Neutrophil (primary cell): ENCODE measurements at regions not wholly inside any gene's neighbourhood (a gene's known extent, or its start where the extent isn't known, plus 50 kb on each side); places are given as distances from the start of the nearest gene placed in this dataset.

Experiments
- H3K27ac ChIP-seq: fragments of 200-600 bp; sonication (generic); 2 replicates; pipeline ENCODE4 v1.5.1; 2016; ENCODE audit warnings: mild to moderate bottlenecking, moderate library complexity
- H3K27me3 ChIP-seq: fragments of 200-600 bp; sonication (generic); 2 replicates; pipeline ENCODE4 v1.6.0; 2016; ENCODE audit warnings: mild to moderate bottlenecking
- H3K36me3 ChIP-seq: fragments of 200-600 bp; sonication (generic); 2 replicates; pipeline ENCODE4 v1.5.1; 2017
- H3K4me1 ChIP-seq, 2 experiments: fragments of 200-600 bp in 1 of 2; sonication (generic) in 1 of 2; 1 replicate in 1 of 2; 2 replicates in 1 of 2; pipeline versions ENCODE4 v1.5.1 to v1.6.1; 2013 to 2016; ENCODE audit warnings: low read depth in 1 of 2, low read length in 1 of 2, mild to moderate bottlenecking in 1 of 2, moderate library complexity in 1 of 2; ENCODE audit not compliant: control insufficient read depth in 1 of 2, insufficient read depth in 1 of 2
- H3K4me3 ChIP-seq, 2 experiments: fragments of 200-600 bp in 1 of 2; sonication (generic) in 1 of 2; 1 replicate in 1 of 2; 2 replicates in 1 of 2; pipeline ENCODE4 v1.5.1; 2013 to 2016; ENCODE audit warnings: low read depth in 1 of 2, low read length in 1 of 2, mild to moderate bottlenecking in 1 of 2, moderate library complexity in 1 of 2
- H3K9me3 ChIP-seq: fragments of 200-600 bp; sonication (generic); 2 replicates; pipeline ENCODE4 v1.5.1; 2016
- TF ChIP-seq, protein P1 (sequence below): fragments of 200-600 bp; sonication (generic); IDR thresholded peaks from 2 replicates; pipeline ENCODE4 v1.5.1; 2016; ENCODE audit warnings: antibody characterized with exemption

DNA sequence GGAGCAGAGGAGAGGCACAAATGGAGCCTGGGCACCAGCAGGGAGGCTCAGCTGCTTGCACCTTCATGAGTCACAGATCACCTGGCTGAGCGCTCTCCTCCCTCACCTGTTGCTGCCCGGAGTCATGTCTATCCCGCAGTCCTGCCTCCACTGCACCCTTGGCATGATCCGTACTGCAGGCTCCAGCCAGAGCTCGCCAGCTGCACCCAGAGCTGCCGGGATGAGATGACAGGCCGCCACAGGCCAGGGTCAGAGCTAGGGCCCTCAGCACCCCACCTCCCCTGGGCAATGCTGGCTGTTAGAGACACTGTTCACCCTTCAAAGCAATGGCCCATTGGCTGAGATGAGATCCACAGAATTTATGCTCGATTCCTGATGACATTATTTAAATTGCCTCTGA is 702.8 kb downstream of the TBC1D22A start:
- TF ChIP-seq, protein P1, sequence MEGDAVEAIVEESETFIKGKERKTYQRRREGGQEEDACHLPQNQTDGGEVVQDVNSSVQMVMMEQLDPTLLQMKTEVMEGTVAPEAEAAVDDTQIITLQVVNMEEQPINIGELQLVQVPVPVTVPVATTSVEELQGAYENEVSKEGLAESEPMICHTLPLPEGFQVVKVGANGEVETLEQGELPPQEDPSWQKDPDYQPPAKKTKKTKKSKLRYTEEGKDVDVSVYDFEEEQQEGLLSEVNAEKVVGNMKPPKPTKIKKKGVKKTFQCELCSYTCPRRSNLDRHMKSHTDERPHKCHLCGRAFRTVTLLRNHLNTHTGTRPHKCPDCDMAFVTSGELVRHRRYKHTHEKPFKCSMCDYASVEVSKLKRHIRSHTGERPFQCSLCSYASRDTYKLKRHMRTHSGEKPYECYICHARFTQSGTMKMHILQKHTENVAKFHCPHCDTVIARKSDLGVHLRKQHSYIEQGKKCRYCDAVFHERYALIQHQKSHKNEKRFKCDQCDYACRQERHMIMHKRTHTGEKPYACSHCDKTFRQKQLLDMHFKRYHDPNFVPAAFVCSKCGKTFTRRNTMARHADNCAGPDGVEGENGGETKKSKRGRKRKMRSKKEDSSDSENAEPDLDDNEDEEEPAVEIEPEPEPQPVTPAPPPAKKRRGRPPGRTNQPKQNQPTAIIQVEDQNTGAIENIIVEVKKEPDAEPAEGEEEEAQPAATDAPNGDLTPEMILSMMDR = no peak
- Histone ChIP-seq H3K27ac (no peak overlapping the region), H3K4me3 (no peak overlapping the region), H3K4me1 (no peaks in the 10 kb centered on the region), H3K9me3 (no peaks in the 10 kb centered on the region), H3K36me3 (no peaks in the 10 kb centered on the region), H3K27me3 (no peaks in the 10 kb centered on the region)

DNA sequence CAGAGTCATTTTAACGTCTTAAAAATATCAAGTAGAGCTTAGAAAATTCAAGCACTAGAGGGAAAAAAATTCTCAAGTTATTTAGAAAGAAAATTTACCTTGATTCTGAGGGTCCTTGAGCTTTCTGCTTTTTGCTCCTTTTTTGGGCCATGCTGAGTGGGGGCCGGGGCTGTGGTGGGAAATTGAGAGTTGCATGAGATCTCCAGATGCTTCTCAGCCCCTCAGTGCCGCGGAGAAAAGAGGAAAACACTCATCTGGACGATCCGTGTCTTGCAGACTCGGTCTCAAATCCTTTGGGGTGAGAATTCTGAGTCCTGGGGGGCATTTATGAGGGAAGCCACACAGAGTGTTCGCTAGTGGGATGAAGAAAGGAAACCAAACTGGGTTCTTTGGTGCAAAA is 700.8 kb downstream of the TBC1D22A start:
- Histone ChIP-seq H3K27me3 (no peaks in the 10 kb centered on the region), H3K36me3 (no peaks in the 10 kb centered on the region), H3K27ac (no peak overlapping the region), H3K4me1 (no peaks in the 10 kb centered on the region), H3K9me3 (no peaks in the 10 kb centered on the region), H3K4me3 (no peak overlapping the region)
- TF ChIP-seq, protein P1 = no peak

DNA sequence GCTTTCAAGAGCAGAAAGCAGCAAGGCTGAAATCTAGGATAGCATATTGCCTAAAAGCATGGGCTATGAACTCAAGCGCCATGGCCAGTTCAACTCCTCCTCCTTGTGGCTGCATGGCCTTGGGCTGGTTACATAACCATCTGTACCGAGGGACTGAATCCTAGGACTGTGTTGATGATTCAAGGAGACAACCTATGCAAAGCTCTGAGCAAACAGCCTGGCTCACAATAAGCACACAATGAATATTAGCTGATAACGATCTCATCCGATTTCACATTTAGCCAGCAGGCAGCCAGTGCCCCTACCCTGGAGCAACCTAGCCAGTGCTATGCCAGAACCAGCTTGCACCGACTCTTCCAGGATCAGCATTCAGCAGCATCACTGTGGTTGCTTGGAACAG is 698.4 kb downstream of the TBC1D22A start:
- no peaks in the 10 kb centered on the region for H3K36me3 ChIP-seq
- TF ChIP-seq, protein P1 = no peak
- H3K4me1 ChIP-seq = no peaks in the 10 kb centered on the region
- no peaks in the 10 kb centered on the region for H3K9me3 ChIP-seq
- H3K27ac ChIP-seq = no peak overlapping the region
- no peaks in the 10 kb centered on the region for H3K27me3 ChIP-seq
- H3K4me3 ChIP-seq = no peak overlapping the region

DNA sequence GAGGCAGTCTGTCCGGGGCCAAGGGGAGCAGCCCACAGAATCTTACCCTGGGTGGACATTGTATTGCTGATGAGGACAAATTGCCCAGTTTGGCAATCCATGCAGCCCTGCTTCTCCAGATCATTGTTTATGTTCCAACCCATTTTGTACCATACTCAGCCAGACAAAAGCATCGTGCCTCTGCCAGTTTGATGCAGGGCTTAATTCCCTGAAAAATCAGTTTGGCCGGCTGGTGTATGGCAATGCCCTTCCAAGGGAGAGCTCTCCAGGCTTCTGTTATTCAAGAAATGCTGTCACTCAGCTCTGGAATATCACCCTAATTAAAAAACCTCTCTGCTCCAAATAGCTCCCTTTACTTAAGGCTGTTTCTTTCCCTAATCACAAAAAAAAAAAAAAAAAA is 697.7 kb downstream of the TBC1D22A start:
- no peak overlapping the region for H3K27ac ChIP-seq
- TF ChIP-seq, protein P1 = no peak

DNA sequence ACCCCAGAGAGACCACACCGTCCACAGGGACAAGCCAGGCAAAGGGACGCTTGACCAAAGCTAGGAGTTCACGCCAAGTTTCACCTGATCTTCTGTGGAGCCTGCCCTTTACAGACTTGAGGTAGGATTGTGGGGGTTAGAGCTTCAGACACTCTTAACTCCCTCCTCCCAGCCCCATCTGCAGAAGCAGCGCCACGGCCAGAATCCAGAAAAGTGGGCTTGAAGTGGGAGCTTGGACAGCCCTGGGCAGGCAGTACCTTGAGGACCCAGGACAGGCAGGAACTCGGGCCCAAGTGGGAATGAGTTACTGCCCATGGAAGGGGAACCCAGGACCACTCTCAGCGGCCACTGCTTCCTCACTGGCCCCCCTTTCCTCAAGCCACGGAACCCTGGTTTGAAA is 695.9 kb downstream of the TBC1D22A start:
- Histone ChIP-seq H3K4me1 (no peaks in the 10 kb centered on the region), H3K4me3 (no peak overlapping the region), H3K27me3 (no peaks in the 10 kb centered on the region), H3K27ac (no peak overlapping the region), H3K9me3 (no peaks in the 10 kb centered on the region), H3K36me3 (no peaks in the 10 kb centered on the region)
- TF ChIP-seq, protein P1 = no peak

More for the DNA sequence above, 697.7 kb downstream of the TBC1D22A start:
- Histone ChIP-seq H3K9me3 (no peaks in the 10 kb centered on the region), H3K27me3 (no peaks in the 10 kb centered on the region), H3K4me1 (no peaks in the 10 kb centered on the region), H3K4me3 (no peak overlapping the region), H3K36me3 (no peaks in the 10 kb centered on the region)
